ENCODE measurements at regions not wholly inside any gene's neighbourhood (a gene's known extent, or its start where the extent isn't known, plus 50 kb on each side); places are given as distances from the start of the nearest gene placed in this dataset.

GRCh38 chr6:145028144-145028818 is 707.0 kb downstream of the EPM2A start:
- intact Hi-C loops (cut with DNase I) = no loop called here
- peak in 2 of 3 experiments; percentile 10 to 41 for TF ChIP-seq CTCF (IDR thresholded peaks at IDR 0.05)

GRCh38 chr6:145031001-145031400 is 704.3 kb downstream of the EPM2A start:
- H3K9me3 ChIP-seq = no peaks in the 10 kb centered on the region
- no peak for TF ChIP-seq CTCF (IDR thresholded peaks at IDR 0.05)
- H3K36me3 ChIP-seq = no peaks in the 10 kb centered on the region
- H3K27ac ChIP-seq = no peak overlapping the region
- H3K4me3 ChIP-seq = no peak overlapping the region
- no peaks in the 10 kb centered on the region for H3K4me1 ChIP-seq
- DNase-seq (ENCODE audit: low spot score in 2 of 2) = no peak
- no peaks in the 10 kb centered on the region for H3K27me3 ChIP-seq
- intact Hi-C loops (cut with DNase I) = no loop called here

More at GRCh38 chr6:145028144-145028818, 707.0 kb downstream of the EPM2A start:
- Histone ChIP-seq H3K9me3 (no peaks in the 10 kb centered on the region), H3K36me3 (no peaks in the 10 kb centered on the region), H3K4me1 (no peaks in the 10 kb centered on the region), H3K4me3 (no peak overlapping the region), H3K27ac (no peak overlapping the region), H3K27me3 (no peaks in the 10 kb centered on the region)
- no peak for DNase-seq (ENCODE audit: low spot score in 2 of 2)

GRCh38 chr6:145031962-145032361 is 703.4 kb downstream of the EPM2A start:
- intact Hi-C loops (cut with DNase I) = no loop called here
- H3K27ac ChIP-seq = no peak overlapping the region
- no peak for TF ChIP-seq CTCF (IDR thresholded peaks at IDR 0.05)
- no peaks in the 10 kb centered on the region for H3K9me3 ChIP-seq
- no peak for DNase-seq (ENCODE audit: low spot score in 2 of 2)
- no peaks in the 10 kb centered on the region for H3K4me1 ChIP-seq
- no peak overlapping the region for H3K4me3 ChIP-seq
- H3K36me3 ChIP-seq = no peaks in the 10 kb centered on the region
- no peaks in the 10 kb centered on the region for H3K27me3 ChIP-seq

GRCh38 chr6:145032562-145033145 is 702.7 kb downstream of the EPM2A start:
- DNase-seq (ENCODE audit: low spot score in 2 of 2) = no peak
- intact Hi-C loops (cut with DNase I) = no loop called here
- H3K27ac ChIP-seq = no peak overlapping the region
- H3K36me3 ChIP-seq = no peaks in the 10 kb centered on the region
- no peak for TF ChIP-seq CTCF (IDR thresholded peaks at IDR 0.05)
- H3K4me1 ChIP-seq = no peaks in the 10 kb centered on the region
- no peaks in the 10 kb centered on the region for H3K27me3 ChIP-seq
- no peak overlapping the region for H3K4me3 ChIP-seq
- H3K9me3 ChIP-seq = no peaks in the 10 kb centered on the region

- H3K4me1 ChIP-seq = no peaks in the 10 kb centered on the region
- no peak for TF ChIP-seq CTCF (IDR thresholded peaks at IDR 0.05)
- DNase-seq (ENCODE audit: low spot score in 2 of 2) = no peak
- intact Hi-C loops (cut with DNase I) = no loop called here
- no peaks in the 10 kb centered on the region for H3K36me3 ChIP-seq
- no peaks in the 10 kb centered on the region for H3K9me3 ChIP-seq
- no peak overlapping the region for H3K4me3 ChIP-seq
- no peak overlapping the region for H3K27ac ChIP-seq
- no peaks in the 10 kb centered on the region for H3K27me3 ChIP-seq
These were observed 700.7 kb downstream of the EPM2A start for GRCh38 chr6:145034664-145035063.

Data from ascending aorta (tissue), 2 donors.